ENCODE measurements at regions not wholly inside any gene's neighbourhood (a gene's known extent, or its start where the extent isn't known, plus 50 kb on each side); places are given as distances from the start of the nearest gene placed in this dataset.

GRCh38 chr6:117810269-117810668 lies 96.8 kb upstream of the SLC35F1 start:
- WGBS, result 70% methylated on average over 6 of the region's 6 CpGs
- TF ChIP-seq FOXA2 (IDR thresholded peaks at IDR 0.05) (no peak), HNF4A (conservative IDR thresholded peaks at IDR 0.05) (no peak), JUND (IDR thresholded peaks at IDR 0.05) (no peak), EGR1 (IDR thresholded peaks at IDR 0.05; ENCODE audit: low read depth in 2 of 2) (no peak)
- no peak for DNase-seq (ENCODE audit: low spot score)

GRCh38 chr6:117817499-117817898 lies 89.6 kb upstream of the SLC35F1 start:
- Histone ChIP-seq H3K27ac (ENCODE audit: low read depth in 1 of 2, low read length in 2 of 2) (no peak overlapping the region), H3K9me3 (ENCODE audit: control insufficient read depth in 4 of 4, low read length in 3 of 4) (peaks cover 0 to 5% (median 0%) of the 10 kb centered on the region in 4 donors), H3K36me3 (ENCODE audit: control insufficient read depth in 4 of 4, insufficient read depth in 3 of 4, low read depth in 1 of 4, low read length in 3 of 4) (no peaks in the 10 kb centered on the region), H3K27me3 (ENCODE audit: control insufficient read depth in 4 of 4, insufficient read depth in 4 of 4, low read length in 3 of 4) (peaks cover 0 to 2% (median 0%) of the 10 kb centered on the region in 4 donors), H3K4me1 (ENCODE audit: control insufficient read depth in 4 of 4, insufficient read depth in 4 of 4, low read length in 3 of 4) (no peaks in the 10 kb centered on the region), H3K9ac (ENCODE audit: low read depth in 1 of 2, low read length in 2 of 2) (no peak overlapping the region), H3K4me3 (ENCODE audit: low read depth in 1 of 3, low read length in 3 of 3) (no peak overlapping the region)
- DNase-seq (ENCODE audit: low spot score), result no peak
- 78% methylated on average over 5 of the region's 5 CpGs for WGBS
- TF ChIP-seq EGR1 (IDR thresholded peaks at IDR 0.05; ENCODE audit: low read depth in 2 of 2), result no peak
- TF ChIP-seq FOXA2 (IDR thresholded peaks at IDR 0.05), result no peak
- TF ChIP-seq ZBTB33 (IDR thresholded peaks at IDR 0.05), result no peak
- TF ChIP-seq FOXA1 (IDR thresholded peaks at IDR 0.05), result no peak
- TF ChIP-seq HNF4G (IDR thresholded peaks at IDR 0.05), result no peak
- TF ChIP-seq REST (IDR thresholded peaks at IDR 0.05), result no peak
- TF ChIP-seq CTCF (IDR thresholded peaks at IDR 0.05; ENCODE audit: low read depth, low read length, missing input control), result no peak

More at GRCh38 chr6:117810269-117810668, 96.8 kb upstream of the SLC35F1 start:
- Histone ChIP-seq H3K4me3 (ENCODE audit: low read depth in 1 of 3, low read length in 3 of 3) (no peak overlapping the region), H3K27me3 (ENCODE audit: control insufficient read depth in 4 of 4, insufficient read depth in 4 of 4, low read length in 3 of 4) (no peaks in the 10 kb centered on the region), H3K9me3 (ENCODE audit: control insufficient read depth in 4 of 4, low read length in 3 of 4) (no peaks in the 10 kb centered on the region), H3K27ac (ENCODE audit: low read depth in 1 of 2, low read length in 2 of 2) (no peak overlapping the region), H3K4me1 (ENCODE audit: control insufficient read depth in 4 of 4, insufficient read depth in 4 of 4, low read length in 3 of 4) (no peaks in the 10 kb centered on the region), H3K36me3 (ENCODE audit: control insufficient read depth in 4 of 4, insufficient read depth in 3 of 4, low read depth in 1 of 4, low read length in 3 of 4) (no peaks in the 10 kb centered on the region), H3K9ac (ENCODE audit: low read depth in 1 of 2, low read length in 2 of 2) (no peak overlapping the region)

- H3K9me3 ChIP-seq (ENCODE audit: control insufficient read depth in 4 of 4, low read length in 3 of 4), result peaks cover 0 to 5% (median 0%) of the 10 kb centered on the region in 4 donors
- H3K4me1 ChIP-seq (ENCODE audit: control insufficient read depth in 4 of 4, insufficient read depth in 4 of 4, low read length in 3 of 4), result no peaks in the 10 kb centered on the region
- no peak overlapping the region for H3K4me3 ChIP-seq (ENCODE audit: low read depth in 1 of 3, low read length in 3 of 3)
- no peak for DNase-seq (ENCODE audit: low spot score)
- H3K9ac ChIP-seq (ENCODE audit: low read depth in 1 of 2, low read length in 2 of 2), result no peak overlapping the region
- H3K27me3 ChIP-seq (ENCODE audit: control insufficient read depth in 4 of 4, insufficient read depth in 4 of 4, low read length in 3 of 4), result peaks cover 0 to 2% (median 0%) of the 10 kb centered on the region in 4 donors
- no peaks in the 10 kb centered on the region for H3K36me3 ChIP-seq (ENCODE audit: control insufficient read depth in 4 of 4, insufficient read depth in 3 of 4, low read depth in 1 of 4, low read length in 3 of 4)
- H3K27ac ChIP-seq (ENCODE audit: low read depth in 1 of 2, low read length in 2 of 2), result no peak overlapping the region
- TF ChIP-seq CTCF (IDR thresholded peaks at IDR 0.05; ENCODE audit: low read depth, low read length, missing input control), result no peak
- no peak for TF ChIP-seq TAF1 (conservative IDR thresholded peaks at IDR 0.05)
- no peak for TF ChIP-seq ZBTB33 (IDR thresholded peaks at IDR 0.05)
- no peak for TF ChIP-seq FOXA2 (IDR thresholded peaks at IDR 0.05)
- no peak for TF ChIP-seq RAD21 (IDR thresholded peaks at IDR 0.05)
- no peak for TF ChIP-seq EGR1 (IDR thresholded peaks at IDR 0.05; ENCODE audit: low read depth in 2 of 2)
- no peak for TF ChIP-seq FOXA1 (IDR thresholded peaks at IDR 0.05)
- TF ChIP-seq NR2F2 (IDR thresholded peaks at IDR 0.05), result no peak
- no peak for TF ChIP-seq HNF4A (conservative IDR thresholded peaks at IDR 0.05)
- TF ChIP-seq HNF4G (IDR thresholded peaks at IDR 0.05), result no peak
- TF ChIP-seq SP1 (IDR thresholded peaks at IDR 0.05), result no peak
- no peak for TF ChIP-seq YY1 (IDR thresholded peaks at IDR 0.05)
These were observed 89.1 kb upstream of the SLC35F1 start for GRCh38 chr6:117817992-117818391.
